ENCODE measurements at regions not wholly inside any gene's neighbourhood (a gene's known extent, or its start where the extent isn't known, plus 50 kb on each side); places are given as distances from the start of the nearest gene placed in this dataset.
A peak's percentile ranks its signal among the peaks of the same experiment; 100 is the strongest.

GRCh38 chr12:115010324-115010995 is 326.5 kb upstream of the TBX3 start:
- ATAC-seq (ENCODE audit: insufficient read depth, low FRiP score) (no peak), DNase-seq (no peak)
- Histone ChIP-seq H3K27me3 (ENCODE audit: control insufficient read depth in 3 of 3, insufficient read depth in 3 of 3, low read length in 2 of 3) (no peaks in the 10 kb centered on the region), H3K9me3 (ENCODE audit: control insufficient read depth in 4 of 4, insufficient read depth in 3 of 4, low read length in 3 of 4) (no peaks in the 10 kb centered on the region), H3K4me1 (ENCODE audit: control insufficient read depth in 5 of 5, insufficient read depth in 5 of 5, low read length in 5 of 5) (peaks cover 0 to 22% (median 0%) of the 10 kb centered on the region in 5 donors), H3K9ac (ENCODE audit: insufficient read depth in 1 of 2, low read length in 2 of 2) (no peak overlapping the region), H3K4me3 (no peak overlapping the region), H3K36me3 (ENCODE audit: control insufficient read depth in 4 of 4, insufficient read depth in 4 of 4, low read length in 4 of 4) (no peaks in the 10 kb centered on the region), H3K27ac (ENCODE audit: low read depth in 1 of 2, low read length in 1 of 2) (no peak overlapping the region)
- WGBS, 2 donors: 95 to 96% methylated on average over 5 of the region's 5 CpGs
- TF ChIP-seq, protein P1, sequence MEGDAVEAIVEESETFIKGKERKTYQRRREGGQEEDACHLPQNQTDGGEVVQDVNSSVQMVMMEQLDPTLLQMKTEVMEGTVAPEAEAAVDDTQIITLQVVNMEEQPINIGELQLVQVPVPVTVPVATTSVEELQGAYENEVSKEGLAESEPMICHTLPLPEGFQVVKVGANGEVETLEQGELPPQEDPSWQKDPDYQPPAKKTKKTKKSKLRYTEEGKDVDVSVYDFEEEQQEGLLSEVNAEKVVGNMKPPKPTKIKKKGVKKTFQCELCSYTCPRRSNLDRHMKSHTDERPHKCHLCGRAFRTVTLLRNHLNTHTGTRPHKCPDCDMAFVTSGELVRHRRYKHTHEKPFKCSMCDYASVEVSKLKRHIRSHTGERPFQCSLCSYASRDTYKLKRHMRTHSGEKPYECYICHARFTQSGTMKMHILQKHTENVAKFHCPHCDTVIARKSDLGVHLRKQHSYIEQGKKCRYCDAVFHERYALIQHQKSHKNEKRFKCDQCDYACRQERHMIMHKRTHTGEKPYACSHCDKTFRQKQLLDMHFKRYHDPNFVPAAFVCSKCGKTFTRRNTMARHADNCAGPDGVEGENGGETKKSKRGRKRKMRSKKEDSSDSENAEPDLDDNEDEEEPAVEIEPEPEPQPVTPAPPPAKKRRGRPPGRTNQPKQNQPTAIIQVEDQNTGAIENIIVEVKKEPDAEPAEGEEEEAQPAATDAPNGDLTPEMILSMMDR (IDR thresholded peaks at IDR 0.05; ENCODE audit: control extremely low read depth, extremely low read depth): no peak

DNA sequence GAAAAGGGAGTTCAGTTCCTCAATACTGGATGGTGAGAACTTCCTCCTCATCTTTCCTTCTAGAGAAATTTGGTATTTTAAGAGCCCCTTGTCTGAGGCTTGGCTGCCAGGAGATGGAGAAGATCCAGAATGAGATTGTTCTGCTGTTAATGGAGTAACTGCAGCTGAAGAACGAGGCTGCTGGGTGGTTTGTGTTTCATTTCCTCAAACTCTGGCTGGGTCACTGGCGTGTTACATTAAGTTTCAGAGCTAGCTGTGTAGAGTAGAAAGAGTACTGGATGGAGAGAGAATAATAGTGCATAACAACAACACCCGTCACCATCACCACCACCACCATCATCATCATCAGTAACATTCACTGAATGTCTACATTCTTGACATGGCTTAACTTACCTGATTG is 325.0 kb upstream of the TBX3 start:
- WGBS, 2 donors: 56 to 62% methylated on average over 3 of the region's 3 CpGs
- DNase-seq (peak in 2 of 3 donors; percentile 62 to 84), ATAC-seq (ENCODE audit: insufficient read depth, low FRiP score) (no peak)
- H3K4me3 ChIP-seq: no peak overlapping the region
- no peak overlapping the region for H3K9ac ChIP-seq (ENCODE audit: insufficient read depth in 1 of 2, low read length in 2 of 2)
- H3K27me3 ChIP-seq (ENCODE audit: control insufficient read depth in 3 of 3, insufficient read depth in 3 of 3, low read length in 2 of 3): no peaks in the 10 kb centered on the region
- H3K4me1 ChIP-seq (ENCODE audit: control insufficient read depth in 5 of 5, insufficient read depth in 5 of 5, low read length in 5 of 5): peaks cover 0 to 13% (median 0%) of the 10 kb centered on the region in 5 donors
- no peaks in the 10 kb centered on the region for H3K36me3 ChIP-seq (ENCODE audit: control insufficient read depth in 4 of 4, insufficient read depth in 4 of 4, low read length in 4 of 4)
- H3K27ac ChIP-seq (ENCODE audit: low read depth in 1 of 2, low read length in 1 of 2): no peak overlapping the region
- TF ChIP-seq, protein P1 (IDR thresholded peaks at IDR 0.05; ENCODE audit: control extremely low read depth, extremely low read depth): no peak
- no peaks in the 10 kb centered on the region for H3K9me3 ChIP-seq (ENCODE audit: control insufficient read depth in 4 of 4, insufficient read depth in 3 of 4, low read length in 3 of 4)

DNA sequence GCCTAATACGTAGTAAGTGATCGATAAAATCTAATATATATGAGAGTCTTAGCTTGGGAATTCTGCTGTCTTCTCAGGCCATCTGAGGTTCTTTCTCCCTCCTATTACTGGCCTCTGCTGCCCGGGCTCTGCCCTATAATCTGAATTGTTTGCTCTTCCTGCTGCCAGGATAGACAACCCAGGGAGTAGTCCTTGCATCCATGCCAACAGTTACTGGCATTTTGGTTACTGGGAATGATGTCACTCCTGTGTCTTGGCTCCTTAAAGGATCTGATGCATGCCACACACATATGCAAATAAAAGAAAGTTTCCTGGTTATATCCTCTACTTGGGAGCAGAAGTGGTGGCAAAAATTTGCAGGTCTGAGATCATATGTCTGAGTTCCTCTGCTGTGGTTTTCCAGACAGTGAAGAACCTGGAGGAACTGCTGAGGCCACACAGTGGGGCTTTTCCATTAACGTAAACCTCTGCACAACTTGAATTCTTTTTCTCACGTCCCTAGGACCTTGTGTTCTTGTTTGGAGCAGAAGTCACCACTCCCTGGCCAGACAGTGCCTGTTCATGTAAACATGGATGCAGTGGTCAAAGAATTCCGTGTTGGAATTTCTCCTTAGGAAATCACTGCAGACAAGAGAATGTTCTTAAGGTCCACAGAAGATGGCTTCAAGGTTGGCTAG is 320.6 kb upstream of the TBX3 start:
- Histone ChIP-seq H3K4me1 (ENCODE audit: control insufficient read depth in 5 of 5, insufficient read depth in 5 of 5, low read length in 5 of 5) (peaks cover 0 to 21% (median 3%) of the 10 kb centered on the region in 5 donors), H3K36me3 (ENCODE audit: control insufficient read depth in 4 of 4, insufficient read depth in 4 of 4, low read length in 4 of 4) (no peaks in the 10 kb centered on the region), H3K9me3 (ENCODE audit: control insufficient read depth in 4 of 4, insufficient read depth in 3 of 4, low read length in 3 of 4) (no peaks in the 10 kb centered on the region), H3K9ac (ENCODE audit: insufficient read depth in 1 of 2, low read length in 2 of 2) (no peak overlapping the region), H3K27ac (ENCODE audit: low read depth in 1 of 2, low read length in 1 of 2) (no peak overlapping the region), H3K27me3 (ENCODE audit: control insufficient read depth in 3 of 3, insufficient read depth in 3 of 3, low read length in 2 of 3) (no peaks in the 10 kb centered on the region), H3K4me3 (no peak overlapping the region)
- TF ChIP-seq, protein P1 (IDR thresholded peaks at IDR 0.05; ENCODE audit: control extremely low read depth, extremely low read depth): no peak
- 64% methylated on average over 6 of the region's 6 CpGs for WGBS, 2 donors
- no peak for ATAC-seq (ENCODE audit: insufficient read depth, low FRiP score)
- no peak for DNase-seq
